ENCODE measurements at regions not wholly inside any gene's neighbourhood (a gene's known extent, or its start where the extent isn't known, plus 50 kb on each side); places are given as distances from the start of the nearest gene placed in this dataset.
"Not testable (repeated sequence)": the region's sequence is repeated elsewhere in the genome, so short reads cannot be mapped to it uniquely, and the experiment has no call there.

DNA sequence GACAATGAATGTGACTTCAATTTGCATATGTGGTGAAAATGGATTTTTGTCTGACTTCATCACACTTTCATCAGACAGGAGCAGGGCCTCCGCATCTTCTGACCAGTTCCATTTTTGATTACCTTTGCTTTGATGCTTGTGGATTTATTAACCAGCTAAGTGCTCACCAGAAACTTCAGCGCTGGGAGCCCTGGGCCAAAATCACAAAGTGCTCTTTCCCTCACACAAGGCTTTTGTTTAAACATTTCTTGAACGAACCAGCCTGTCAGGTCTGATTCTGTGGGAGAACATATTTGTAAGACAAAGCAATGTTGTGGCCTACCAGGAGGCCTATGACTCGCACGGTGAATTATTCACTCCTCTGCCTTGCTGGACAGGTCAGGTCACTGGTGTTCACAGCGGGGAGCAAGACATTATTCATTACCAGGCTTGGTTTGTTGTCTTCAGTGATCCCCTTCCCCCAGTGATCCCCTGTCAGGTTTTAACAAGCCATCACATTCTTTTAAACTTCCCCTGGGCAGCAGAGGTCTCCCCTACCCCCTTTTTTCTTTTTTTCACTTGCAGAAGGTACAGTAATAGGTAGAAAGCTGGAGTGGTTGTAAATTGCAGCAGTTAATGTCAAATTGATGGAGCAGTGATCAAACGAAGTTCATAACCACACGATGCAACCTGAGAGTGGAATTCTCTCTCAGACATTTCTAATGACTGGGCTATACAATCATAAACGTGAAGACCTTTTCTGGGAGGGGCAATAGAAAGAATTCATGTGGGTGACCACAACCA is 167.5 kb upstream of the PRICKLE1 start:
- peak; percentile 99 for DNase-seq

DNA sequence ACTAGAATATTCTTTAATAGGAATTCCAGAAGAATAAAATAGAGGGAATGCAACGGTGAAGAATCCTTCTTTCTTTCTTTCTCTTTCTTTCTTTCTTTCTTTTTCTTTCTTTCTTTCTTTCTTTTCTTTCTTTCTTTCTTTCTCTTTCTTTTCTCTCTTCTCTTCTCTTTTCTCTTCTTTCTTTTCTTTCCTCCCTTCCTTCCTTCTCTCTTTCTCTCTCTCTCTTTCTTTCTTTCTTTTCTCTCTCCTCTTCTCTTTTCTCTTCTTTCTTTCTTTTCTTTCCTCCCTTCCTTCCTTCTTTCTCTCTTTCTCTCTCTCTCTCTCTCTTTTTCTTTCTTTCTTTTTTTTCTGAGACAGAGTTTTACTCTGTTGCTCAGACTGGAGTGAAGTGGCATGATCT is 160.8 kb upstream of the PRICKLE1 start:
- DNase-seq, result no peak

DNA sequence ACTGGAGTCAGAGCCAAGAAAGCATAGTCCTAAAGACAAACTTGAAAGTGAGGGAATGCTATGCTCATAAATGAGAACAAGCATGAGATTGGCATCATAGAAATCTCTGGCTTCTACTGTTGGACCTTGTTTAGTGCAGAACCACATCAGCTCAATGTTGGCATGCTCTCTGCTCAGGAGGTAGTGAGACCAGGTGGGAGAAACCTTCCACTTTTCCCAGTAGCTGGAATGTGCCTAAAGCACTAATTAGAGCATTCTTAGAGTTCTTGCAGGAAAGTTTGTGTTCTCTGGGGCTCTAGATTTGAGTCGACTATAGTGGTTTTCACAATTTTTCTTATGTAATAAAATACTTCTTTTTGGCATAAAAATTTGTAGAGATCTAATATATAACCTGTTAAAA is 159.7 kb upstream of the PRICKLE1 start:
- DNase-seq, result no peak

DNA sequence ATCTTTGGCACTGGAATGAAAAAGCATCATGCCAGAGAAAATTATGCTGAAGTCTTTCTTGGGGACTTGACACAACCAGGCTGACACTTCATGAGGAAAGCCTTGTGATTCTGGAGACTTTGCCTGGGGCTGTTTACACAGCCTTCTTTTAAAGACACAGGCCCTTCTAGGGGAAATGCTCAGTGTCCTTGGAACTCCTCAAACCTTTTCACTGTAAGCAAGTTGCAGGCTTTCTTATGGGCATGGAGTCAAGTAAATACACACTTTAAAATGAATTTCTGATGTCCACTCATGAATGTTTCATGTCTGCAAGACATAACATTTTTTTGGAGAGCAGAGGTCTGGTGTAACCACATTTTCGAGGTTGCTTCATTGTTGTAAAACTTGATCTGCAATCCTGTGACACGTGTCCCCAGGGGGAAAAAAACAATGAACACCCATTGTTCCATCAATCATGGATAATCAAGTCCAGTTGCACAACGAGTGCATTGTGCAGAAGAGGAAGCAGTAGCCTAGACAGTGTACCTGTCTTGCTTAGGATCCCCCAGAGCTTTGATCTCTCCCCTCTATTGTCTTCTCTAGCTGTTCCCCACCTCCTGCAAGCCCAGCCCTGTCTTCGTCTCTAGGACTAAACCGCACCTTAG is 155.1 kb upstream of the PRICKLE1 start:
- DNase-seq, result no peak

DNA sequence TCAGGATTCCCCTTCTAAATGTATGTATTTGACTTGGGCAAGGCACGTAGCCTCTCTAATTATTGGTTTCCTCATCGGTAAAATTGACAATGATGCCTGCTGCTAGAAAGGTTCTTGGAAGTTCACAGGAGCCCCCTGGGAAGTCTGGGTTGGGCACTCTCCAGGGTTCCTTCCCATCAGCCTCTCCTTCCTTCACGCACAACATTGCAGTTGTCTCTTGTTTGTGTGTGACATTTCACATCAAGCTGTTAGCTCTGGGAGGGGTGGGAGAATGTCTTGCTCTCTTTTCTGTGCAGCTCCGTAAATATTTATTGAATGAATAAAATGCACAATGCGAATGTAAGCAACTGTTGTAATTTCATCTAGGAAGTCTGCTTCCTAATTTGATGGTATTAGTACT is 153.2 kb upstream of the PRICKLE1 start:
- no peak for DNase-seq

DNA sequence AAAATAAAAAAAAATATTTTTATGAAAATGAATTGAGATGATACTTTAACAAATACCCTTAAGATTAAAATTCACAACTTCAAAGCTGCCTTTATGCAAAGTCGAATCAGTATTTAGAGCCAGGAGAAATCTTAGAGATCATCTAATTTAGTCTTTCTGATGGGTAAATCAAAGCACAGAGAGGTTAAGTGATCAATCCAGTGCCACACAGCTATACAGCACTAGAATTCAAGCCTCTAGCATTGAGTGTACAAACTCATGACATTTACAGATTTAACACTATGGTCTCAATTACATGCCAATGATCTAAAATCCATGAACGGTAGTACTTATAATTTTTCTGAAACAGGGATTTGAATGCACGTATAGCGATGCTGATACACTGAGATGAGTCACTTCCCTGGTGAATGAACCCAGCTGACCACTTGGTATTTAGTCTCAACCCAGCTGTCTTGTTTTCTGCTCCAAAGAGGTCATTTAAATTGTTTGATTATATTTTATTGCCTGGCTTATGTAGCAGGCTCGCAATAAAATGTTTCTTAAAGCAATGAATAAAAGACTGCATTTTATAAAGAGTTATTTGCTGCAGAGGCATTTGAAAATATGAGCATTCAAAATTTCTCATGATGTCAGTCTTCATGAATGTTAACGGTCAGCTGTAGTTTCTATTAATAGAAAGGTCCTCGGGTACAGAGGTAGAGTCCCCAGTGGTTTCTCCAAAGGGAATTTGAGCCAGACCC is 152.4 kb upstream of the PRICKLE1 start:
- DNase-seq, result peak; percentile 71

DNA sequence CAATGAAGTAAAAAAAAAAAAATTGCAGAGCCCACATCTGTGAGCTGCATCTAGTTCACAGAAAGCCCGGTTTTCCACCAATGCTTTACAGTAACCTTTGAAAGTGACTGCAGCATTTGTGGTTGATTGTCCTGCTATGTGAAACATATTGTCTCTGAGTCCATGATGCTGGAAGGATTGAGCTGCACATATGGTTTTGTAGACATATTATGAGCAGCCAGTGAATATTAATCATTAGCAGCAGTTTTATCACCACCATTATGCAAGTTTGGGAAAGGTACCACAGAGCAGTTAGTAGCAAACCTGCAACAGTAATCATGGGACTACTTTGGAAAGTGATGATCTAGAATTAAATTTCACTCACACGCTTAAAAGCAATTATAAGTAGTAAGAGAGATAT is 151.5 kb upstream of the PRICKLE1 start:
- DNase-seq, result no peak

DNA sequence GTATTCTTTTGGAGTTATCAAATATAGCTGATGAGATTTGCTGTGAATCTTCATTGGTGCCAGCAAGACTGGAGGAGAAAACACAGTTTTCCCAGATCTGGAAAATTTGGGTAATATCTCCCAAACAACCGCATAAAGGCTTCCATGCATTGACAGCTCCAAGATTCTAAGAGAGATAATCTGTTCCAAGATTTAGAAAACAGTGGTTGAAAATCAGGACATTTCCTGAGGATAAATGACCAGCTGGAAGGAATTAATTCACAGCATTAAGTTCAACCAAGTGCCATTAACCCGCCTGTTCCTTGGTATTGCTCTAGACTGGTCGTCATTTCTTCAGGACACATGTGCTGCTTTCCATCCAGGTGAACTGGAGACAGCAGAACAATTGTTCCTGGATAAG is 147.9 kb upstream of the PRICKLE1 start:
- no peak for DNase-seq

DNA sequence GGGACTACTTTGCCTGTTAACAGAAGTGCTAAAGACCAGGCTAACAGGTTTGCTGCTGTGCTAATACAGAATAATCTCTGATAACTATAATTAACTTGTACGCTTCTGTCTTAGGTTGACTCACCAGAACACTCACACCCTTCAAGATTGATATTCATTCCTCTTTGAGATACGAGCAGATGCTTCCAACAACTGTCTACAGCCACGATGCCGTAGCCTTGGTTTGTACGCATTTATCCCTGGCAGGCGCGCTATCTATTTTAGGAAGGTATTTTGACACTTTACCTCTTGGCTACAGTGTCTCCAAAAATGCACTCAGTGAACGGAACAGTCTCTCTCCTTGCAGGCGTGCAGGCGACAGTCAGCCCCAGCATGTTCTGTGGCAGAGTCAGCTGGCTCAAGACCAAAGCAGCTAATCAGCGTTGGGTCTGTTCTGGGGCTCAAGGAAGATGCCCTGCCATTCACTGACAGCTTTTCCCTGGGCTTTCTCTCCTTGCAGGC is 146.4 kb upstream of the PRICKLE1 start:
- no peak for DNase-seq

DNA sequence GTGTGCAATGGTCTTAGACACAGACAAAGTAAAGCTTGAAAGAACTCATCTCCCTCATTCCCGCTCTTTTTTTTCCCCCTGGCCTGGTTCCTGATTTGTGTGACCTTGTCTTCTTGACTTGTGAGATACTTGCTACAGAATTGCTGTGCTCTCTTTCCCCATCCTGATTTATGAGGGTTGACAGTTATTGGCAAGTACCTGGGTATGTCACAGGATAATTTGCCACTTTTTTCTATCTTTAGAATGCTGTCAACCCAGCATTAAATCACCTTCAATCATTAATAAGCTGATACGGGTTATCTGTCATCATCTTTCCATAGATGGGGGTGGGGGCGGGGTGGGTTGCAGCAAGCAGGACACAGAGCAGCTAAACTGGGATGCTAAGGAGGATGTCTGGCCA is 144.4 kb upstream of the PRICKLE1 start:
- DNase-seq, result no peak

DNA sequence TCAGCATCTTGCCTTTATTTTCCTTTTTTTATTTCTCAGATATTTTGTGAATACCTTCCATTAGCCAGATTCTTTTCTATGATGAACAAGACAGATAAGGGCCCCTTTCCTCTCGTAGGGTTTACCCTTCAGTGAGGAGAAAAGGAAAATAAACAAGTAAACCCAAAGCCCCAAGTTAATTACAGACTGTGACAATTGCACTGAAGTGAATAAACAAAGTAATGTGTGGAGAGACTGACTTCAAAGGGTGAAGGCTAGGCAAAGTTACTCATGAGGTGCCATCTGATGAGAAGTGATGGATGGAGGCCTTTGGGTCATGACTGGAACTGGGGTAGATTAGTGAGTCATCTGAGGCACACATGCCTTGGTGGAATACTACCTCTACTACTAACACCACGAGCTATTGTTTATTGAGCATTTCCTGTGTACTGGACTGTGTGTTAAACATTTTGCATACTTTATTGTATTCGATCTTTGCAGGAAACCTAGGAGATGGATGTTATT is 143.4 kb upstream of the PRICKLE1 start:
- no peak for DNase-seq

DNA sequence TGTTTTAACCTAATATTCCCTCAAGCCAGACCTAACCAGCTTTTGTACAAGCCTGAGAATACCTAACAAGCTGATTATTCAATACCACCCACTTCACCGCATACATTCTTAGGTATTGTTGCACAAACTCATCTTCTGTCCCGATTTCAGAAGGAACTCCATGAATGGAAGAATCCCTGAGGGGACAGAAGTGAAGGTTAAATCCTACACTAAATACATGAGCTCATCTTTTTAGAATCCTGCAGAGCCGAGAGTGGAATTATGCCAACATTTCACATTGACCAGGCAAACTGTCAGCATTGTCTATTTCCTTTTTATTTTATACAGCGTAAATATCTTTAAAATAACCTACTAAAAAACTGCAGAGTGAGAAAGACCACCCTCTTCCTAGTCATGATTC is 140.7 kb upstream of the PRICKLE1 start:
- peak; percentile 57 for DNase-seq

DNA sequence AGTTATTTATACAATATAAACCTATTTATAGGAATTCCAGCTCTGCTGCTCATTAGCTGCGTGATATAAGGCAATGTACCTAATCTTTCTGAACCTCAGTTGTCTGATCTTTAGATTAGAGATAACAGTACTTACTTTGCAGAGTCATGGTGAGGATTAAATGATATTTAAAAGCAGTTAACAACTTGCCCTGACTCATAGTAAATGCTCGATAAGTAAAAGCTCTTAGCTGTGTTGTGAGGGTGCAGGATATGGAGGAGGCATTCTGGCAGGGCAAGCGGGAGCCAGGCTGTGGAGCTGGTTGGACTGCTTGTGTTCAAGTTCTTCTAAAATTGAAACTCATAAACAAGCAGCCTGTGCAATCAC is 140.0 kb upstream of the PRICKLE1 start:
- no peak for DNase-seq

DNA sequence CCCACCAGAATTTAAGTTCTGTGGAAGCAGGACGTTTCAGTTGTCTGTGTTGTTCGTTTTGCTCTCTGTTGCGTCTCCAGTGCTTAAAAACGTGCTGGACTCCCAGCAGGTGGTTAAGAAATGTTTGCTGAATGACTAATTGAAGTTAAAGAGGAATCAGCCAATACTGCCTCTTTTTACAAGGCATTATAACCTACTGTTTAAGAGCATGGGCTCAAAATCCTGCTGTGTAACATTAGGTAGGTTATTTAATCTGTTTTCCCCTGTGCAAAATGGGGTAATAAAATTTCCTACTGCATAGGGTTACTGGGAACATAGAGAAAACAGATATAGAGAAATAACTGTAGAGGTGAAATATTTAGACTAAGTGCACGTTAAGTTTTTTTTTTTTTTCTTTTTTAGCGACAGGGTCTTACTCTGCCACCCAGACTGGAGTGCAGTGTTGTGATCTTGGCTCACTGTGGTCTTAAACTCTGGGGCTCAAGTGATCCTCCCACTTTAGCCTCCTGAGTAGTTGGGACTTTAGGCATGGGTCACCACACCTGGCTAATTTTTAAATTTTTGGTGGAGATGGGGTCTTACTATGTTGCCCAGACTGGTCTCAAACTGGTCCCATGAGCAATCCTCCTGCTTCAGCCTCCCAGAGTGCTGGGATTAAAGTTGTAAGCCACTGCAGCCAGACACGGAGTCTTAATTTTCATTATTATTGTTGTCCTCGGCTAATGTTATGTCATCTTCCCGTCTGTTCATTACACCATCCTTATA is 139.4 kb upstream of the PRICKLE1 start:
- no peak for DNase-seq

DNA sequence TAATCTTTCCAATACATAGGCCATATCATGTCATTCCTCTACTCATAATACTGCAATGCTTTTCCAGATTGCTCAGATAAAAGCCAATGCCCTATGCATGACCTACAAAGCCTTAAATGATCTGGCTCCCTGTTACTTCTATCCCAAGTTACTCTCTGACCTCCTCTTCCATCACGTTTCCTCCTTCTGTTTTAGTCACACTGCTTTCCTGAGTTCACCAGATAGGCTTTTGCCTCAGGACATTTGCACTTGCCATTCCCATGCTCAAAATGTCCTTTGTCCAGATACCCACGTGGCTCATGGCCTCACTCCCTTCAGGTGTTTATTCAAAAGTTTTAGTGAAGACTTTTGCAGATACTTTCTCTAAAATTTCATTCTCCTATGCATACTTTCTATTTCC is 138.7 kb upstream of the PRICKLE1 start:
- DNase-seq, result no peak

DNA sequence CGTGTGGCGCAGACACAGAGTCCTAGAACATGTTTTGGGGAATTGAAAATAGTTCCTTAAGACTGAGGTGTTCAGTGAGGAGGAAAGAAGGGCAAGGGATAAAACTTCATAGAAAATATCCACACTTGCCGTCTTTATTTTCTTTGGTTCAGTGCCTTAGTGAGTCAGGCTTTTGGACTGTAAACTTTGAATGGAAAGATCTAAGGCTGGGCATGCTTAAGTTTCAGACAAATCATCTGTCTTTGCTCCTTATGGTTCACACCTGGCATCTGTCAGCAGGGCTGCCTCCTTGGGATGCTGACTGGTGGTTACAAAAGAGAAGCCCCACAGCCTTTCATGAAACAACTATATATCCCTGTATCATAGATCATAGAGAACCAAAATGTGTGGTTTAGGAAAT is 136.3 kb upstream of the PRICKLE1 start:
- DNase-seq, result peak; percentile 91

DNA sequence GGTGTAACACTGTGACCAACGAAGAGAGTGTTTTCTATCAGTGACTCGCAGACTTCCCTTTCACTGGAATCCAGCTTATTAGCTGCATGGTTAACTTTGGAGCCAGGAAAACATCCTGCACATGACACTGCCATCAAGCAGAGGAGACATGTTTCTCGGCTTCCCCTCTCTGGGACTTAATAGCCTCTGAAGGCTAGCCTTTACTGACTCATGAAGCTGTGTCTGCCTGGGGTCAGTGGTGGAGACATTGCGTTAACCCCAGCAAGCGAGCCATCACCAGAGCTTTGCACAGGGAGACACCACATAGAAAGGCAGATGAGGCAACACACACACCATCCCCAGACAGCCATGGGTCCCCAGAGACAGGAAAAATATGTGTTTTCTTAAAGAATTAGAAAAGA is 126.9 kb upstream of the PRICKLE1 start:
- peak; percentile 31 for DNase-seq

DNA sequence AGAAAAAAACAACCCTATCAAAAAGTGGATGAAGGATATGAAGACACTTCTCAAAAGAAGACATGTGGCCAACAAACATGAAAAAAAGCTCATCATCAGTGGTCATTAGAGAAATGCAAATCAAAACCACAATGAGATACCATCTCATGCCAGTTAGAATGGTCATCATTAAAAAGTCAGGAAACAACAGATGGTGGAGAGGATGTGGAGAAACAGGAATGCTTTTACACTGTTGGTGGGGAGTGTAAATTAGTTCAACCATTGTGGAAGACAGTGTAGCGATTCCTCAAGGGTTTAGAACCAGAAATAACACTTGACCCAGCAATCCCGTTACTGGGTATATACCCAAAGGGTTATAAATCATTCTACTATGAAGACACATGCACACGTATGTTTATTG is 124.0 kb upstream of the PRICKLE1 start:
- DNase-seq, result not testable (repeated sequence)

DNA sequence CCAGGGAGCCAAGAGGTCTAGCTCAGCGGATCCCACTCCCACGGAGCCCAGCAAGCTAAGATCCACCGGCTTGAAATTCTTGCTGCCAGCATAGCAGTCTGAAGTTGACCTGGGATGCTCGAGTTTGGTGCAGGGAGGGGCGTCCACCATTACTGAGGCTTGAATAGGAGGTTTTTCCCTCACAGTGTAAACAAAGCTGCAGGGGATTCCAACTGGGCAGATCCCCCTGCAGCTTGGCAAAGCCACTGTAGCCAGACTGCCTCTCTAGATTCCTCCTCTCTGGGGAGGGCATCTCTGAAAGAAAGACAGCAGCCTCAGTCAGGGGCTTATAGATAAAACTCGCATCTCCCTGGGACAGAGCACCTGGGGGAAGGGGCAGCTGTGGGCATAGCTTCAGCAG is 118.8 kb upstream of the PRICKLE1 start:
- not testable (repeated sequence) for DNase-seq

DNA sequence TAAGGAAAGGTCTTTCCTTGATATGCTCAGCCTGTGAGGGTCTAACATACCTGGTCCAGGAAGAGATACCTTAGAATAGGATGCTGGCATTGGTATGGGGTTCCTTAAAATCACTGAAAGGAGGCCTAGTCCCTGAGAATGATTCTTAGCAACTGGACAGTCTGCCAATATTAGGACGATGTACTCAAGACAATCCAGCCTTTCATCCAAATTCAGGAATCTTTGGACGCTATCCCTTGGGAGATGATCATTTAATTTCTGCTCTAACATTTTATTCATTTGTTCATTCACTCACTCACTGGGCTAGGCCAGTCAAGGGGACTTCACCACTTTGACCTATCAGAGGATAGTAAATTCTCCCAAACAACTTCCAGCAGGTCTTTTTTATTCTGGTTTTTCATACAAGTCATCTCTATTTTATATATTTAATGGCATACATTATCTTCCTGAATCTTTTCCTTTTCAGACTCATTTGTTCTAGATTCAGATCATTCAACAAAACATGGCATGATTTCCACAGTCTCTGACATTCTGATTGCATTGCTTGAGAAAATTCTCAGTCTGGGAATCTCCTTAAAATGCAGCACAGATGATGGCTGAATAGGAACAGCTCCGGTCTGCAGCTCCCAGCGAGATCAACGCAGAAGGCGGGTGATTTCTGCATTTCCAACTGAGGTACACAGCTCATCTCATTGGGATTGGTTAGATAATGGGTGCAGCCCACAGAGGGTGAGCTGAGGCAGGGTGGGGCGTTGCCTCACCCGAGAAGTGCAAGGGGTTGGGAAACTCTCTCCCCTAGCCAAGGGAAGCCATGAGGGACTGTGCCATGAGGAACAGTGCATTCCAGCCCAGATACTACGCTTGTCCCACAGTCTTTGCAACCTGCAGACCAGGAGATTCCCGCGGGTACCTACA is 118.0 kb upstream of the PRICKLE1 start:
- no peak for DNase-seq

DNA sequence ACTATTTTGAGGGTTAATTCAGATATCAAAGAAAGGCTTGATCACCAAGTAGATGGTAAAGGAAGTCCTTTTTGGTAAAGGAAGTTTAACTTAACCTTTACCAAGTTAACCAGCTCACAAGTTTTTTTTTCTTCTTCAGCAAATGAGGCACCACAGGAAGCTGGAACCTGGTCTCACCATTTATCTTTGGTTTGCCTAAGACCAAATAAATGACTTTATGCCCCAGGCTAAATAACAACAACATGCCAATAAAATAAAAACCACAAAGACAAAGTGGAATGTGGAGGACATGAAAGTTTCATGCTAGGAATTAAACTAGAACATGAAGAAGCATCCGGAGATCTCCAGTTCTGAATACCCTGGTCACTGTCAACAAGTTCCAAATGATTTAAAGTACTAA is 116.8 kb upstream of the PRICKLE1 start:
- peak; percentile 45 for DNase-seq

DNA sequence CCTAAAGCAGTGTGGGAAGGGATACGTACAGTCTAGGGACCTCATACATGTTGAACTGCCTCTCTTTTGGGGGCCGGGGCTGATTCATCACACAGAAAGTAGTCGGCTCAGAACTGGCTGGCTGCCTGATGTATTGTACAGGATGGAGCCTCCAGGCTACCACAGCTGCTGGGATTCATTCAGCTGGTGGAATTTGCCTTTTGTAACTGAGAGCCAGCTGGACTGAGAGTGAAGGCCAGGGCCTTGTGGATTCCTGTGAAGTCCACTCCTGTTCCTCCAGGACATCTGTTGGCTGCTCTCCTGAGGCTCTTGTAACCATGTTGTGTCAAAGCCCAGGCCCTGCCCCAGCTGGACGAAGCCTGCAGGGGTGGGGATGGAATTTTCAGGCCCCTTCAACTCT is 116.3 kb upstream of the PRICKLE1 start:
- peak; percentile 96 for DNase-seq
